Adipose tissue (tissue), 3 donors: ENCODE measurements at regions not wholly inside any gene's neighbourhood (a gene's known extent, or its start where the extent isn't known, plus 50 kb on each side); places are given as distances from the start of the nearest gene placed in this dataset.

Experiments
- H3K27ac ChIP-seq: one replicate; pipeline ENCODE4 v1.5.1; 2013; ENCODE audit warnings: low read depth, low read length
- whole genome bisulfite sequencing, 3 donors: extraction: QIAGEN DNeasy Blood & Tissue Kit; methylation state at CpG; one replicate each; pipeline ENCODE4 v1.1.7; 2013; 5-methylcytosine and 5-hydroxymethylcytosine counted together
- donor health status: healthy with polysubstance abuse.
- donor health status: Bipolar disorder and iron deficiency.
- donor health status: healthy.

GRCh38 chr10:78507510-78508160, 474.0 kb downstream of the RPS24 start:
- H3K27ac ChIP-seq, result no peak overlapping the region
- 59 to 78% (median 75%) methylated on average over 8 of the region's 8 CpGs for WGBS, 3 donors

- 85 to 90% (median 85%) methylated on average over 6 of the region's 6 CpGs for WGBS, 3 donors
Measured at GRCh38 chr10:78508955-78509748, 475.5 kb downstream of the RPS24 start.

GRCh38 chr10:78510566-78511323, 477.1 kb downstream of the RPS24 start:
- 68 to 82% (median 74%) methylated on average over 11 to 12 of the region's 12 CpGs for WGBS, 3 donors
- no peak overlapping the region for H3K27ac ChIP-seq

More at GRCh38 chr10:78508955-78509748, 475.5 kb downstream of the RPS24 start:
- no peak overlapping the region for H3K27ac ChIP-seq

DNA sequence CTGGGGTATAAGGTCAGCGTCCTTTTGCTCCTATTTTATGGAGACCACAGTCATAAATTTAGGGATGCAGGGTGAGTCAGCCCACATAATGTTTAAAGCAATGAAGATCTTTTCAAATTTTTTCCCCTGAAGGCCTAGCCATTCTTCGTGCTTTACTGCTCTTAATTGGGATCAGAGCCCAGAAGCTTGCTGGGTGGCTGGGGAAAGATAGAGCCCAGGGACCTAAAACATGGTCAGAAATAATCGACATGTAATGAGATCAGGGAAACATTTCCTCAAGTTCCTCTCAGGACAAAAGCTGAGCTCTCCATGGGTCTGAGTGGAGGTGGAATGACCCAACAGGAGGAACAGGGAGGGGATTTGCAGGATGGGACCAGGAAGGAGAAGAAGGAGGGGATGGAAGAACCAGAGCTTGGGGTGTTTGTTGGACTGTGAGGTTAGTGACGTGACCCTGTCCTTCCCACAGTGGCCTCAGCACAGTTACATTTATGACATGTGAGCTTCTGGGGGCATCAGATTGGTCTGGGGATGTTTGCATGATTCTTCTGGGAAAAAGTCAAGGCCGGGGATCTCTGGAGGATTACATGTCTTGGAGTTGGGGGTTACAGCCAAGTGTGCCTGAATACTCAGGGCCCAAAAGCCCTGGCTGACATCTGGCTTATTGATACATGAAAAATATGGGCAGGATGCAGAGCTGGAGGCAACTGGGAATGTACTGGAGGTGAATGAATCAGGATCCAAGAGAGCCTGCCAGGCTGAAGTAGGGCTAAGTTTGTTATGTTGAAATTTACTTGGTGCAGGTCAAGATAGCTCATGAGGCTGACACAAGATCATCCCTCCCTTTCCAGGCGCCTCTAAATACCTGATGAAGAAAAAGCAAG, 477.9 kb downstream of the RPS24 start:
- WGBS, 3 donors, result 71 to 79% (median 77%) methylated on average over 6 of the region's 6 CpGs
- no peak overlapping the region for H3K27ac ChIP-seq

GRCh38 chr10:78512205-78512550, 478.5 kb downstream of the RPS24 start:
- 53 to 86% (median 68%) methylated on average over 3 of the region's 3 CpGs for WGBS, 3 donors
- no peak overlapping the region for H3K27ac ChIP-seq

DNA sequence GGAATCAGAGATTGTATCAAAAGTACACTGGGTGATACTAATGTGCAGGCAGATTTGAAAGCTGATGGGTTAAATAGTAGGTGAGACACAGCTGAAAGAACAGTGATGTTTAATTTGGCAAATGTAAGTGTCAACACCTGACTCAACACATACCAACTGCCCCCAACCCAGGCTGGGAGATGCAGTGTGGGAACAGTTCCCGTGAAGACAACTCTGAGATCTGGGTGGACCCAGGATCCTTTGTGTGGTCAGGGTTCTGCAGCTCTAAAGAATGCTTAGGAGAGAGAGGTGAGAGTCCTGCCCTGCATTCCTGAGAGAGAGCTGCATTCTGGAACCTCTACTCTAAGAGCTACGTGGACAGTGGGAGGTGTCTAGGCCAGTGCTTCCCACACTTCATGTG, 479.7 kb downstream of the RPS24 start:
- WGBS, 3 donors, result 46 to 55% (median 48%) methylated on average over 2 of the region's 2 CpGs
- H3K27ac ChIP-seq, result no peak overlapping the region

DNA sequence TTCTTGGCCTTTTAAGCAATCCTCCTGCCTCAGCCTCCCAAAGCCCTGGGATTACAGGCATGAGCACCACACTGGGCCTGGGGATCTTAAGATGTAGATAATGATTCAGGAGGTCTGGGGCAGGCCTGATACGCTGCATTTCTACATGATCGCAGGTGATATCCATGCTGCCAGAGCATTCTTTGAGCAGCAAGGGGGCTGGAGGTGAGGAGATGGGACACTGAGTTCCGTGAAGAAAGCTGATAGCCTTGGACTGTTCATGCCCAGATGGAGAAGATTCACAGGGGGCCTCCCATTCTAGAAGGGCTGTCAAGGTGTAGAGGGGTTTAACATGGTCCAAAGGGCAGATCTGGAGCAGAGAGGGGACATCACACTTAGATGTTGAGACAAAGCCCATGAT, 480.3 kb downstream of the RPS24 start:
- WGBS, 3 donors, result 96 to 98% (median 97%) methylated on average over 3 of the region's 3 CpGs
- no peak overlapping the region for H3K27ac ChIP-seq

DNA sequence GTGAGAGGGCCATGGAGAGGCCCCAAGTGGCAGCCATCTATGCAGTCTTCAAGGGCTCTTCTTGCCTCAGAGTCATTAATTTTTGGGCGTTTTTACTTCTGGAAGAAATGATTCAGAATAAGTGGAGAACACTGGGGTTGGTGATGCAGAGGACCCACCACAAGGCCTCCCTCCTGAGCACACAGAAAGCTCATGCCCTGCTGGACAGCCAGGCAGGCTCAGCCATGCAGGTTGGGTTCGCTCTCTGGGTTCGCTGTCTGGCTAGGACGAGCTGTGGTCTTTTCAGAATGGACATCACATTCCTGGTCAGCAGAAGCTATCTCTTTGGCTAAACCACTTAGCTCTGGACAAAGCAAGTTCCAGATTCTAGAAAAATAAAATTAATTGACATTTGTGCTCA, 480.8 kb downstream of the RPS24 start:
- WGBS, 3 donors, result 86 to 90% (median 88%) methylated on average over 4 of the region's 4 CpGs
- no peak overlapping the region for H3K27ac ChIP-seq

GRCh38 chr10:78515038-78515872, 481.6 kb downstream of the RPS24 start:
- H3K27ac ChIP-seq, result no peak overlapping the region
- 70 to 90% (median 76%) methylated on average over 9 of the region's 9 CpGs for WGBS, 3 donors

DNA sequence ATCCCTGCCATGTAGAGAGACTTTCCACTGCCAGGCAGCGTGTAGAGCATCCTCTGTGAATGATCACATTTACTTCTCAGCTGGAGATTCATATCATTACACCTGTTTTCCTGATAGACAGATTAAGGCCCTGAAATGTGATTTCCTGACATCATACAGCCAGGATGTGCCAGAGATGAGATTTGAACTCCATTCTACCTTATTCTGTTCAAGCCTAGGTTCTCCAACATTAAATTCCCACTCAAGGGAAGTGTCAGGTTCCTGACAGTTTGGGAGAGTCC, 482.1 kb downstream of the RPS24 start:
- H3K27ac ChIP-seq, result no peak overlapping the region
- WGBS, 3 donors, result 86 to 97% (median 95%) methylated on average over 1 of the region's 1 CpG

DNA sequence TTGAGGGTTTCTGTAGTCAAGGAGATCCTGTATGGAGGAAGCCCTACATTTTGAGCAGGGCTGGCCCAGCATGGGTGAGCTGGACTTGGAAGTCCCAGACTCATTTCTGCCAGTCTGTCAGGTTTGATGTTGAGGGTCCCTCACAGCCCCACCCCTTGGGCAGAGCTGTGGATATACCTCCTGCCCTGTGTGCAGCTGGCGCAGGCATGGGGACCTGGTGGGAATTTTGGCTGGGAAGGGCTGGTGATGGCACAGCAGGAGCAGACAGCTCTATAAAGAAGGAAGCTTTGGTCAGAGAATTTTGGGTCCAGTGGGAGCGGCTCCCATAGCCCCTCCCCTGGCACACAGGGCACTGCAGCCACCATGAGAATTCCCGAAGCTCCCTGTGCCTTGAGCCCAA, 482.6 kb downstream of the RPS24 start:
- WGBS, 3 donors, result 96 to 98% (median 98%) methylated on average over 3 of the region's 3 CpGs
- no peak overlapping the region for H3K27ac ChIP-seq

- 78 to 91% (median 89%) methylated on average over 8 of the region's 8 CpGs for WGBS, 3 donors
- H3K27ac ChIP-seq, result no peak overlapping the region
Measured at GRCh38 chr10:78516756-78517155, 483.1 kb downstream of the RPS24 start.

GRCh38 chr10:78518224-78518623, 484.6 kb downstream of the RPS24 start:
- H3K27ac ChIP-seq, result no peak overlapping the region
- WGBS, 3 donors, result 93 to 97% (median 96%) methylated on average over 5 of the region's 5 CpGs

- no peak overlapping the region for H3K27ac ChIP-seq
- 59 to 63% (median 62%) methylated on average over 4 of the region's 4 CpGs for WGBS, 3 donors
Measured at GRCh38 chr10:78520737-78521430, 487.2 kb downstream of the RPS24 start.

GRCh38 chr10:78523453-78523852, 489.8 kb downstream of the RPS24 start:
- no peak overlapping the region for H3K27ac ChIP-seq
- 89 to 100% (median 98%) methylated on average over 1 of the region's 1 CpG for WGBS, 3 donors

- 89 to 97% (median 89%) methylated on average over 5 of the region's 5 CpGs for WGBS, 3 donors
- H3K27ac ChIP-seq, result no peak overlapping the region
Measured at GRCh38 chr10:78524342-78524741, 490.7 kb downstream of the RPS24 start.

- 89 to 93% (median 91%) methylated on average over 4 of the region's 4 CpGs for WGBS, 3 donors
- no peak overlapping the region for H3K27ac ChIP-seq
Measured at GRCh38 chr10:78524941-78525340, 491.3 kb downstream of the RPS24 start.
